ENCODE measurements at regions not wholly inside any gene's neighbourhood (a gene's known extent, or its start where the extent isn't known, plus 50 kb on each side); places are given as distances from the start of the nearest gene placed in this dataset.

DNA sequence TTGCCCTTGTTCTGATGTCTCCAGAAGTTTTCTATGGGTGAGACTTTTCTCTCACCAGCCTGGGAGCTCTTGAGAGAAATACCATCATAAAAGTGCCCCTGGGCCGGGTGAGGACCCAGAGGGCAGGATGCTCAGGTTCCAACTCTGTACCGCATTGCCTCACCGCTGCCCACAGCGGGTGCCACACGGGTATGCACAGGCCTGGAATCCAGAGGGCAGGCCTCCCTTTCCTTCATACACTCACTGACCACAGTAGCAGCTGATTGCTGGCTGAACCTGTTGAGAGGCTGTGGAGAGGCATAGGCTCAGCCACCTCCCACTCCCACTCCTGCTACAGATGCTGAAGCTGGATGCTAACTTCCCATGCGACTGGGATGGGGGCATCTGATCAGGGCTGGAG is 293.8 kb downstream of the CYP26B1 start:
- Histone ChIP-seq H3K4me3 (no peak overlapping the region), H3K4me1 (peaks cover 0 to 10% (median 0%) of the 10 kb centered on the region in 6 donors), H3K9me3 (peaks cover 0 to 13% (median 3%) of the 10 kb centered on the region in 8 donors), H3K27me3 (replicated peaks in 1 of 7) (peaks cover 0 to 23% (median 0%) of the 10 kb centered on the region in 7 donors), H3K27ac (no peak overlapping the region), H3K36me3 (no peaks in the 10 kb centered on the region)
- WGBS, 5 donors, result 81 to 100% (median 90%) methylated on average over 1 to 6 of the region's 6 CpGs
- intact Hi-C loops (cut with DNase I; ENCODE audit: low total_unique reads), result no loop called here
- TF ChIP-seq, protein P1, sequence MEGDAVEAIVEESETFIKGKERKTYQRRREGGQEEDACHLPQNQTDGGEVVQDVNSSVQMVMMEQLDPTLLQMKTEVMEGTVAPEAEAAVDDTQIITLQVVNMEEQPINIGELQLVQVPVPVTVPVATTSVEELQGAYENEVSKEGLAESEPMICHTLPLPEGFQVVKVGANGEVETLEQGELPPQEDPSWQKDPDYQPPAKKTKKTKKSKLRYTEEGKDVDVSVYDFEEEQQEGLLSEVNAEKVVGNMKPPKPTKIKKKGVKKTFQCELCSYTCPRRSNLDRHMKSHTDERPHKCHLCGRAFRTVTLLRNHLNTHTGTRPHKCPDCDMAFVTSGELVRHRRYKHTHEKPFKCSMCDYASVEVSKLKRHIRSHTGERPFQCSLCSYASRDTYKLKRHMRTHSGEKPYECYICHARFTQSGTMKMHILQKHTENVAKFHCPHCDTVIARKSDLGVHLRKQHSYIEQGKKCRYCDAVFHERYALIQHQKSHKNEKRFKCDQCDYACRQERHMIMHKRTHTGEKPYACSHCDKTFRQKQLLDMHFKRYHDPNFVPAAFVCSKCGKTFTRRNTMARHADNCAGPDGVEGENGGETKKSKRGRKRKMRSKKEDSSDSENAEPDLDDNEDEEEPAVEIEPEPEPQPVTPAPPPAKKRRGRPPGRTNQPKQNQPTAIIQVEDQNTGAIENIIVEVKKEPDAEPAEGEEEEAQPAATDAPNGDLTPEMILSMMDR (IDR thresholded peaks at IDR 0.05 in 8 of 11, conservative IDR thresholded peaks at IDR 0.05 in 3 of 11), result no peak
- TF ChIP-seq POLR2A (IDR thresholded peaks at IDR 0.05), result no peak
- no peak for TF ChIP-seq POLR2AphosphoS5 (IDR thresholded peaks at IDR 0.05)
- DNase-seq, result no peak

GRCh38 chr2:71852141-71852711 is 295.4 kb downstream of the CYP26B1 start:
- Histone ChIP-seq H3K27me3 (replicated peaks in 1 of 7) (peaks cover 0 to 23% (median 0%) of the 10 kb centered on the region in 7 donors), H3K4me1 (peaks cover 0 to 10% (median 0%) of the 10 kb centered on the region in 6 donors), H3K9me3 (peaks cover 0 to 13% (median 3%) of the 10 kb centered on the region in 8 donors), H3K36me3 (no peaks in the 10 kb centered on the region), H3K4me3 (no peak overlapping the region), H3K27ac (no peak overlapping the region)
- DNase-seq, result no peak
- intact Hi-C loops (cut with DNase I; ENCODE audit: low total_unique reads), result no loop called here
- TF ChIP-seq, protein P1 (IDR thresholded peaks at IDR 0.05 in 8 of 11, conservative IDR thresholded peaks at IDR 0.05 in 3 of 11), result no peak
- no peak for TF ChIP-seq POLR2AphosphoS5 (IDR thresholded peaks at IDR 0.05)
- no peak for TF ChIP-seq POLR2A (IDR thresholded peaks at IDR 0.05)
- 29 to 52% (median 47%) methylated on average over 29 to 32 of the region's 32 CpGs for WGBS, 5 donors

DNA sequence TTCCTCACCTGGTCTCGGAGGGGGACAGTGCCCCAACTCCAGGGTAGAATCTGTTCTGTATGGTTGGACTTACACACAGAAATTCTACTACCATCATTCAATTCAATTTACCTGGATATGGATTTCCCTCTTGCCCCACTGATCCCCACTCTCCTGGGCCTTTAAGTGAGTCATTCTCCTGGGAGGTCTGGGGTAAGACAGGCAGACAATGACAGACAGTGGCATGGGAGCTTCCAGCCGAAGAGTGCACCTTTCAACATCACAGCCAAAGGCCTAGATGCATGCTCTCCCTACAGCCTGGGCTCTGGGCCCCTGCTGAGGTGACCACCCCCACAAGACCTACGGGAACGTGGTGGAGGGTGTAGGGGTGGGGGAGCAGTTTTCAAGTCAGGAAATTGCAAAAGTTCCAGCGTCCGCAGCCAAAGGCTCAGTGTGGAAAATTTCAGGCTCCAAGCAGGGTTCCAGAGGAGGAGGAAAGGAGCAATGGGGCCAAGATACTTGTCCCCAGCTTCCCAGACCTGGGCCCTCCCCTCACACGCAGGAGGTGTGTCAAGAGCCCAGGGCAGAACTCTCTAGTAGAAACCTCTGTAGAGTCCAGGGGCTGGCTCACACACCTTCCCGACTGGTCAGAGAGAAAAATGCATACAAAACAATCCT is 296.4 kb downstream of the CYP26B1 start:
- peaks cover 0 to 10% (median 0%) of the 10 kb centered on the region in 6 donors for H3K4me1 ChIP-seq
- H3K27ac ChIP-seq, result no peak overlapping the region
- peaks cover 0 to 23% (median 0%) of the 10 kb centered on the region in 7 donors for H3K27me3 ChIP-seq (replicated peaks in 1 of 7)
- TF ChIP-seq POLR2A (IDR thresholded peaks at IDR 0.05) (no peak), POLR2AphosphoS5 (IDR thresholded peaks at IDR 0.05) (no peak)
- TF ChIP-seq, protein P1 (IDR thresholded peaks at IDR 0.05 in 8 of 11, conservative IDR thresholded peaks at IDR 0.05 in 3 of 11), result no peak
- intact Hi-C loops (cut with DNase I; ENCODE audit: low total_unique reads), result no loop called here
- no peak for DNase-seq
- WGBS, 5 donors, result 47 to 69% (median 66%) methylated on average over 8 of the region's 8 CpGs
- H3K9me3 ChIP-seq, result peaks cover 0 to 12% (median 3%) of the 10 kb centered on the region in 8 donors
- H3K36me3 ChIP-seq, result no peaks in the 10 kb centered on the region
- H3K4me3 ChIP-seq, result no peak overlapping the region

GRCh38 chr2:71850306-71850801 is 297.3 kb downstream of the CYP26B1 start:
- Histone ChIP-seq H3K27ac (no peak overlapping the region), H3K27me3 (replicated peaks in 1 of 7) (peaks cover 0 to 23% (median 0%) of the 10 kb centered on the region in 7 donors), H3K9me3 (peaks cover 0 to 4% (median under 1%) of the 10 kb centered on the region in 8 donors), H3K4me1 (peaks cover 0 to 10% (median 0%) of the 10 kb centered on the region in 6 donors), H3K36me3 (no peaks in the 10 kb centered on the region), H3K4me3 (no peak overlapping the region)
- intact Hi-C loops (cut with DNase I; ENCODE audit: low total_unique reads), result no loop called here
- WGBS, 5 donors, result 85 to 92% (median 88%) methylated on average over 8 of the region's 8 CpGs
- TF ChIP-seq POLR2AphosphoS5 (IDR thresholded peaks at IDR 0.05) (no peak), POLR2A (IDR thresholded peaks at IDR 0.05) (no peak)
- TF ChIP-seq, protein P1 (IDR thresholded peaks at IDR 0.05 in 8 of 11, conservative IDR thresholded peaks at IDR 0.05 in 3 of 11), result no peak
- DNase-seq, result no peak

Measured in spleen (tissue), 11 donors.